HepG2 (cell line): ENCODE measurements at regions not wholly inside any gene's neighbourhood (a gene's known extent, or its start where the extent isn't known, plus 50 kb on each side); places are given as distances from the start of the nearest gene placed in this dataset.

Source experiments
- ATAC-seq: fragments of 200-7000 bp; cut with Tn5 transposase; 3 replicates; pipeline ENCODE4 v1.9.1; 2020; ENCODE audit warnings: mild to moderate bottlenecking, moderate library complexity
- BruUV-seq: library from RNA; stranded (reverse); fragments of 400-500 nt; replicated peaks from 2 replicates; lab custom pipeline; 2021; lab: Mats Ljungman, UMichigan
- CTCF ChIA-PET: fragments of 300-600 bp; formaldehyde crosslinking; extraction: SDS; loops from one replicate; lab custom pipeline; 2021; ENCODE audit warnings: low total read pairs, inconsistent platforms, low intra/inter-chr PET ratio; lab: Yijun Ruan, JAX
- POLR2A ChIA-PET: fragments of 350-600 bp; sonication (Branson Sonifier 250); formaldehyde crosslinking; loops from one replicate; lab custom pipeline; 2020; ENCODE audit warnings: antibody characterized with exemption, inconsistent platforms; lab: Yijun Ruan, JAX
- DNase-seq: peaks from one replicate; pipeline ENCODE4 v3.0.0-alpha.2; 2015; ENCODE audit warnings: low spot score
- FAIRE-seq: peaks from 3 replicates; lab custom pipeline; 2011; peaks lifted over from hg19 to GRCh38; lab: Jason Lieb, UNC
- H2AFZ ChIP-seq: one replicate; pipeline ENCODE4 v1.6.1; 2011; ENCODE audit warnings: low read length, inconsistent platforms
- H3K27ac ChIP-seq: fragments of 300-600 bp; 3 replicates; pipeline ENCODE4 v1.8.0; 2011; ENCODE audit warnings: mixed run types, mild to moderate bottlenecking, mixed read lengths, low read length, inconsistent platforms; ENCODE audit not compliant: insufficient read depth; ENCODE audit errors: extremely low read length
- H3K27me3 ChIP-seq, 2 experiments: fragments of 200-600 bp in 1 of 2; 2 replicates in 1 of 2; 3 replicates in 1 of 2; pipeline versions ENCODE4 v1.6.0 to v1.8.0; 2011; ENCODE audit warnings: low read length in 2 of 2, mild to moderate bottlenecking in 2 of 2, moderate library complexity in 2 of 2, inconsistent platforms in 1 of 2; ENCODE audit not compliant: insufficient read depth in 2 of 2, control insufficient read depth in 1 of 2
- H3K36me3 ChIP-seq, 2 experiments: fragments of 200-600 bp in 1 of 2; replicated peaks in 1 of 2; 2 replicates in 1 of 2; 3 replicates in 1 of 2; pipeline versions ENCODE4 v1.5.1 to v1.8.0; 2011; ENCODE audit warnings: low read length in 2 of 2, inconsistent platforms in 1 of 2; ENCODE audit not compliant: insufficient read depth in 2 of 2, control insufficient read depth in 1 of 2
- H3K4me1 ChIP-seq: 2 replicates; pipeline ENCODE4 v1.5.1; 2012; ENCODE audit warnings: low read length, inconsistent platforms; ENCODE audit not compliant: insufficient read depth
- H3K4me2 ChIP-seq: 2 replicates; pipeline ENCODE4 v1.6.0; 2011; ENCODE audit warnings: low read depth, low read length, inconsistent platforms
- H3K4me3 ChIP-seq, 3 experiments: fragments of 200-600 bp in 1 of 3; sonication (generic), shearing (Covaris generic) in 1 of 3; replicated peaks in 1 of 3; 2 replicates each; pipeline ENCODE4 v1.5.1; 2011 to 2016; ENCODE audit warnings: low read length in 3 of 3, inconsistent platforms in 2 of 3, low read depth in 2 of 3, mild to moderate bottlenecking in 2 of 3, control low read depth in 1 of 3, mixed read lengths in 1 of 3; ENCODE audit not compliant: insufficient read depth in 1 of 3
- H3K79me2 ChIP-seq: one replicate; pipeline ENCODE4 v1.6.1; 2011; ENCODE audit warnings: low read length, inconsistent platforms; ENCODE audit not compliant: insufficient read depth
- H3K9ac ChIP-seq: 2 replicates; pipeline ENCODE4 v1.6.0; 2011; ENCODE audit warnings: mild to moderate bottlenecking, low read depth, low read length, inconsistent platforms; ENCODE audit not compliant: insufficient read depth
- H3K9me3 ChIP-seq: 2 replicates; pipeline ENCODE4 v1.5.1; 2012; ENCODE audit warnings: mild to moderate bottlenecking, low read length
- H4K20me1 ChIP-seq: 2 replicates; pipeline ENCODE4 v1.6.0; 2011; ENCODE audit warnings: inconsistent platforms, mild to moderate bottlenecking, low read length, moderate library complexity; ENCODE audit not compliant: insufficient read depth
- CCAR2 ChIP-seq: fragments of 200-400 bp; formaldehyde crosslinking; optimal IDR thresholded peaks from 2 replicates; pipeline ENCODE3; 2018; ENCODE audit warnings: low read depth, mild to moderate bottlenecking, low read length, moderate library complexity
- CEBPB ChIP-seq: IDR thresholded peaks from 2 replicates; pipeline ENCODE4 v1.6.1; 2011; ENCODE audit warnings: low read depth, low read length, improper control_type of control experiment, borderline replicate concordance
- FOSL2 ChIP-seq: sonication (generic); formaldehyde crosslinking; IDR thresholded peaks from 2 replicates; pipeline ENCODE4 v1.4.0; 2020; ENCODE audit warnings: missing genetic modification reagents
- GABPA ChIP-seq, 2 experiments: IDR thresholded peaks; 2 replicates each; pipeline ENCODE4 v1.6.1; 2011 to 2016; ENCODE audit warnings: low read depth in 2 of 2, low read length in 1 of 2, missing biosample characterization in 1 of 2, missing genetic modification characterization in 1 of 2
- GATAD2A ChIP-seq: IDR thresholded peaks from 2 replicates; pipeline ENCODE4 v1.6.1; 2016
- RFX1 ChIP-seq: fragments of 450-650 bp; IDR thresholded peaks from 2 replicates; pipeline ENCODE4 v1.6.1; 2017
- WGBS: methylation state at CpG from one replicate; pipeline ENCODE4 v1.1.6; 2017; ENCODE audit warnings: low lambda C conversion rate; 5-methylcytosine and 5-hydroxymethylcytosine counted together
- in situ Hi-C: cut with HindIII; loops from 2 replicates; pipeline ENCODE4 v1.10.0; 2017; ENCODE audit warnings: low pct_unique_long_range_greater_than_20kb; ENCODE audit not compliant: extremely low pct_ligation_motif_present
- intact Hi-C: fragments of 100-400 bp; cut with micrococcal nuclease; formaldehyde crosslinking; loops from one replicate; pipeline ENCODE4 v1.10.0; 2022; ENCODE audit not compliant: unreplicated experiment
- TF ChIP-seq, protein P1 (sequence below): sonication (generic); formaldehyde crosslinking; IDR thresholded peaks from 2 replicates; pipeline ENCODE4 v1.5.0; 2020; ENCODE audit warnings: mild to moderate bottlenecking, missing genetic modification reagents
- TF ChIP-seq, protein P2 (sequence below): sonication (generic); formaldehyde crosslinking; IDR thresholded peaks from 2 replicates; pipeline ENCODE4 v1.5.0; 2020; ENCODE audit warnings: missing genetic modification reagents
- TF ChIP-seq, protein P3 (sequence below), 2 experiments: fragments of 450-650 bp in 1 of 2; sonication (generic) in 1 of 2; formaldehyde crosslinking; IDR thresholded peaks; 2 replicates each; pipeline versions ENCODE4 v1.5.0 to v1.8.0; 2020 to 2022; ENCODE audit warnings: mild to moderate bottlenecking in 1 of 2, missing genetic modification reagents in 1 of 2
- TF ChIP-seq, protein P4 (sequence below): IDR thresholded peaks from 2 replicates; pipeline ENCODE4 v1.4.0; 2020; ENCODE audit warnings: mild to moderate bottlenecking, missing genetic modification reagents

DNA sequence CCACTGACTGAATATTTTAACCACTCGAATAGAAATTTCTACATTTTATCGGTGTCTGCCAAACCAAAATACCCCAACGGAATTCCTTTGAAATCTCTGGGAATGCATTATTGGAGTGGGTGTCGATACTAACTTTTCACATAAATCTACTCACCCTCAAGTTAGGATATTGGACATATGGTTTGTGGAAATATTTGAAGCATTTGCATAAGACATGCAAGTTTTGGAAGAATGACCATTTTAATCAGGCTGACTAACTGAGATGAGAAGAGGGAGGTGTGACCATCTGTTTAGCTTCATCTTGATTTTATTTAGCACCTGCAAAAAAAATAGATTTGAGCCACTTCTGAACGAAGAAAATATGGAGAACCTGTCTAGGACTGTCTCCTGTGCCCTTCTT lies 61.2 kb downstream of the KLF6 start (continued):
- TF ChIP-seq RFX1 (no peak), CCAR2 (no peak)

DNA sequence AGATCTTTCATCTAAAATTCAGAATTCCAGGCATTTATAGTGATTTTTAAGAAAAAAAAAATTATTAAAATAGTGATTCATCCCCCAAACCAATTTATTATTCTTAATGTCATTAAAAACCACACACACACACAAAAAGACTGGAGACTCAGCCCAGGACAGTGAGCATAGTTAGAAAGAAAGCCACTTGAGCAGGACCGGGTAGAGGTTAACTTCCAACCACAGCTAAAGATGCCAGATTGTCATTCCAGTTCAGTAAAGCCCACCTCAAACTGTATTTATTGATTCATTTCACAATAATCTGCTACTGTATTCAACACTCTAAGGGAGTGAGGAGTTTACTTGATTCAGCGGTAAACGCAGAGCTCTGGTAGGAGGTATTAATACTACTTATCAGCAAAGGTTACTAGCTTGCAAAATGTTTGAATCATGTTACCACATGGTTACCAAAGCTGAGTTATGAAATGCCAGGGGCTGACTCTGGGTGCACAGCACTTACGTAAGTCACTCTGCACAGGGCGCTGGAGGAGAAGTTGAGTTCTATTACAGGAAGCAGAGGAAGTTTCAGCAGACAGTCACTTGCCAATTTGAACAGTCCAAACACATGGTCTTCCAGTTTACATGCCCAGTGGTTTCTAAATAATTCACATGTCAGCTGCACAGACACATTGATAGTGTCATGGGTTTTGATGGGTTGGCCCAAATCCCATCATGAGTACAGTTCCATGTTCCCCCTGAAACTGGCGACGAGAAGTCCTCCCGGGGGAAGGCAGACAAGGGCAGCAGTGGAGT lies 64.6 kb downstream of the KLF6 start:
- Histone ChIP-seq H3K79me2 (no peaks in the 10 kb centered on the region), H3K4me1 (no peaks in the 10 kb centered on the region), H2AFZ (no peak overlapping the region), H4K20me1 (no peaks in the 10 kb centered on the region), H3K4me3 (no peak overlapping the region), H3K4me2 (no peak overlapping the region)
- DNase-seq (peak; percentile 17), FAIRE-seq (no peak)
- in situ Hi-C loops: no loop called here
- 33% methylated on average over 8 of the region's 8 CpGs for WGBS
- intact Hi-C loops: no loop called here
- CTCF ChIA-PET: no interaction called here
- TF ChIP-seq GATAD2A (CRISPR knock-in tag) (peak; percentile 12; the same call in 1 of the 2 replicates), GABPA (IDR thresholded peaks at IDR 0.05; ENCODE audit: low read depth, low read length) (no peak), GABPA (CRISPR knock-in tag; IDR thresholded peaks at IDR 0.05; ENCODE audit: low read depth) (no peak), FOSL2 (CRISPR knock-in tag) (peak; percentile 60; the same call in 1 of the 2 replicates), CEBPB (peak; percentile 82)
- TF ChIP-seq, protein P1, sequence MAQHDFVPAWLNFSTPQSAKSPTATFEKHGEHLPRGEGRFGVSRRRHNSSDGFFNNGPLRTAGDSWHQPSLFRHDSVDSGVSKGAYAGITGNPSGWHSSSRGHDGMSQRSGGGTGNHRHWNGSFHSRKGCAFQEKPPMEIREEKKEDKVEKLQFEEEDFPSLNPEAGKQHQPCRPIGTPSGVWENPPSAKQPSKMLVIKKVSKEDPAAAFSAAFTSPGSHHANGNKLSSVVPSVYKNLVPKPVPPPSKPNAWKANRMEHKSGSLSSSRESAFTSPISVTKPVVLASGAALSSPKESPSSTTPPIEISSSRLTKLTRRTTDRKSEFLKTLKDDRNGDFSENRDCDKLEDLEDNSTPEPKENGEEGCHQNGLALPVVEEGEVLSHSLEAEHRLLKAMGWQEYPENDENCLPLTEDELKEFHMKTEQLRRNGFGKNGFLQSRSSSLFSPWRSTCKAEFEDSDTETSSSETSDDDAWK (CRISPR knock-in tag): no peak
- TF ChIP-seq, protein P2, sequence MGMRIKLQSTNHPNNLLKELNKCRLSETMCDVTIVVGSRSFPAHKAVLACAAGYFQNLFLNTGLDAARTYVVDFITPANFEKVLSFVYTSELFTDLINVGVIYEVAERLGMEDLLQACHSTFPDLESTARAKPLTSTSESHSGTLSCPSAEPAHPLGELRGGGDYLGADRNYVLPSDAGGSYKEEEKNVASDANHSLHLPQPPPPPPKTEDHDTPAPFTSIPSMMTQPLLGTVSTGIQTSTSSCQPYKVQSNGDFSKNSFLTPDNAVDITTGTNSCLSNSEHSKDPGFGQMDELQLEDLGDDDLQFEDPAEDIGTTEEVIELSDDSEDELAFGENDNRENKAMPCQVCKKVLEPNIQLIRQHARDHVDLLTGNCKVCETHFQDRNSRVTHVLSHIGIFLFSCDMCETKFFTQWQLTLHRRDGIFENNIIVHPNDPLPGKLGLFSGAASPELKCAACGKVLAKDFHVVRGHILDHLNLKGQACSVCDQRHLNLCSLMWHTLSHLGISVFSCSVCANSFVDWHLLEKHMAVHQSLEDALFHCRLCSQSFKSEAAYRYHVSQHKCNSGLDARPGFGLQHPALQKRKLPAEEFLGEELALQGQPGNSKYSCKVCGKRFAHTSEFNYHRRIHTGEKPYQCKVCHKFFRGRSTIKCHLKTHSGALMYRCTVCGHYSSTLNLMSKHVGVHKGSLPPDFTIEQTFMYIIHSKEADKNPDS (CRISPR knock-in tag): peak; percentile 79; the same call in 1 of the 2 replicates
- TF ChIP-seq, protein P3, sequence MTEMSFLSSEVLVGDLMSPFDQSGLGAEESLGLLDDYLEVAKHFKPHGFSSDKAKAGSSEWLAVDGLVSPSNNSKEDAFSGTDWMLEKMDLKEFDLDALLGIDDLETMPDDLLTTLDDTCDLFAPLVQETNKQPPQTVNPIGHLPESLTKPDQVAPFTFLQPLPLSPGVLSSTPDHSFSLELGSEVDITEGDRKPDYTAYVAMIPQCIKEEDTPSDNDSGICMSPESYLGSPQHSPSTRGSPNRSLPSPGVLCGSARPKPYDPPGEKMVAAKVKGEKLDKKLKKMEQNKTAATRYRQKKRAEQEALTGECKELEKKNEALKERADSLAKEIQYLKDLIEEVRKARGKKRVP (CRISPR knock-in tag; IDR thresholded peaks at IDR 0.05): peak in 1 of 2 experiments; percentile 66; a peak in 1 of 4 replicates
- TF ChIP-seq, protein P4, sequence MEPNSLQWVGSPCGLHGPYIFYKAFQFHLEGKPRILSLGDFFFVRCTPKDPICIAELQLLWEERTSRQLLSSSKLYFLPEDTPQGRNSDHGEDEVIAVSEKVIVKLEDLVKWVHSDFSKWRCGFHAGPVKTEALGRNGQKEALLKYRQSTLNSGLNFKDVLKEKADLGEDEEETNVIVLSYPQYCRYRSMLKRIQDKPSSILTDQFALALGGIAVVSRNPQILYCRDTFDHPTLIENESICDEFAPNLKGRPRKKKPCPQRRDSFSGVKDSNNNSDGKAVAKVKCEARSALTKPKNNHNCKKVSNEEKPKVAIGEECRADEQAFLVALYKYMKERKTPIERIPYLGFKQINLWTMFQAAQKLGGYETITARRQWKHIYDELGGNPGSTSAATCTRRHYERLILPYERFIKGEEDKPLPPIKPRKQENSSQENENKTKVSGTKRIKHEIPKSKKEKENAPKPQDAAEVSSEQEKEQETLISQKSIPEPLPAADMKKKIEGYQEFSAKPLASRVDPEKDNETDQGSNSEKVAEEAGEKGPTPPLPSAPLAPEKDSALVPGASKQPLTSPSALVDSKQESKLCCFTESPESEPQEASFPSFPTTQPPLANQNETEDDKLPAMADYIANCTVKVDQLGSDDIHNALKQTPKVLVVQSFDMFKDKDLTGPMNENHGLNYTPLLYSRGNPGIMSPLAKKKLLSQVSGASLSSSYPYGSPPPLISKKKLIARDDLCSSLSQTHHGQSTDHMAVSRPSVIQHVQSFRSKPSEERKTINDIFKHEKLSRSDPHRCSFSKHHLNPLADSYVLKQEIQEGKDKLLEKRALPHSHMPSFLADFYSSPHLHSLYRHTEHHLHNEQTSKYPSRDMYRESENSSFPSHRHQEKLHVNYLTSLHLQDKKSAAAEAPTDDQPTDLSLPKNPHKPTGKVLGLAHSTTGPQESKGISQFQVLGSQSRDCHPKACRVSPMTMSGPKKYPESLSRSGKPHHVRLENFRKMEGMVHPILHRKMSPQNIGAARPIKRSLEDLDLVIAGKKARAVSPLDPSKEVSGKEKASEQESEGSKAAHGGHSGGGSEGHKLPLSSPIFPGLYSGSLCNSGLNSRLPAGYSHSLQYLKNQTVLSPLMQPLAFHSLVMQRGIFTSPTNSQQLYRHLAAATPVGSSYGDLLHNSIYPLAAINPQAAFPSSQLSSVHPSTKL (CRISPR knock-in tag): peak; percentile 23; the same call in 1 of the 2 replicates
- TF ChIP-seq, all 625 proteins: peak for 6
- no peaks in the 10 kb centered on the region for H3K36me3 ChIP-seq
- no peak; the same call in 2 of the 3 replicates for ATAC-seq
- H3K27me3 ChIP-seq: peaks cover 2 to 36% of the 10 kb centered on the region in 2 experiments; a peak in 3 of 5 replicates
- no peaks in the 10 kb centered on the region for H3K9me3 ChIP-seq
- no peak overlapping the region for H3K9ac ChIP-seq
- POLR2A ChIA-PET: interaction anchor here (0.9 kb wide), 1 partner anchor 65 kb away, joined by 3 read pairs; the partner anchor contains the start of gene KLF6
- no TSS peak for BruUV-seq
- no peak overlapping the region for H3K27ac ChIP-seq
